ENCODE measurements at regions not wholly inside any gene's neighbourhood (a gene's known extent, or its start where the extent isn't known, plus 50 kb on each side); places are given as distances from the start of the nearest gene placed in this dataset.

DNA sequence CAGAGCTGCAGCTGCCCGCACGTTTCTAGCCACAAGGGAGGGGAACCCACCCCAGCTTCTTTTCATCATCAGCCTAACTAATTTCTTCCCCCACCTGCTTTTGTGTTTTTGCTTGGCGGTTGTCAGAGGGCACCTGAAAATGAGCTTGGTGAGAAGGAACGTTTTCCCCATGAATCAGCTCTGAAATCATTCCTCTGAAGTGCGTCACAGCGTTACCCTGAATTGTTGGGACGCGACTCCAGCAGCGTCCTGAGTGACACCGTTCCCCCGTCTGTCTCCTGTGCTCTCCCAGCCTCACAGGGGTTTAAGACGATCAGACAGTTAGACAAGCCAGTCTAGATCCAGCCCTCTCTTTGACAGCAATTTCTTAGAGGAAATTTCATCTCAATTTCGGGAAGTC is 722.9 kb upstream of the EEF2KMT start:
- ChIA-PET CTCF (no interaction called here), POLR2A (no interaction called here)
- DNase-seq (ENCODE audit: extremely low spot score) = no peak
- TF ChIP-seq, protein P1, sequence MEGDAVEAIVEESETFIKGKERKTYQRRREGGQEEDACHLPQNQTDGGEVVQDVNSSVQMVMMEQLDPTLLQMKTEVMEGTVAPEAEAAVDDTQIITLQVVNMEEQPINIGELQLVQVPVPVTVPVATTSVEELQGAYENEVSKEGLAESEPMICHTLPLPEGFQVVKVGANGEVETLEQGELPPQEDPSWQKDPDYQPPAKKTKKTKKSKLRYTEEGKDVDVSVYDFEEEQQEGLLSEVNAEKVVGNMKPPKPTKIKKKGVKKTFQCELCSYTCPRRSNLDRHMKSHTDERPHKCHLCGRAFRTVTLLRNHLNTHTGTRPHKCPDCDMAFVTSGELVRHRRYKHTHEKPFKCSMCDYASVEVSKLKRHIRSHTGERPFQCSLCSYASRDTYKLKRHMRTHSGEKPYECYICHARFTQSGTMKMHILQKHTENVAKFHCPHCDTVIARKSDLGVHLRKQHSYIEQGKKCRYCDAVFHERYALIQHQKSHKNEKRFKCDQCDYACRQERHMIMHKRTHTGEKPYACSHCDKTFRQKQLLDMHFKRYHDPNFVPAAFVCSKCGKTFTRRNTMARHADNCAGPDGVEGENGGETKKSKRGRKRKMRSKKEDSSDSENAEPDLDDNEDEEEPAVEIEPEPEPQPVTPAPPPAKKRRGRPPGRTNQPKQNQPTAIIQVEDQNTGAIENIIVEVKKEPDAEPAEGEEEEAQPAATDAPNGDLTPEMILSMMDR (IDR thresholded peaks at IDR 0.05; ENCODE audit: control extremely low read depth, extremely low read depth, low read depth, missing control alignments) = no peak

DNA sequence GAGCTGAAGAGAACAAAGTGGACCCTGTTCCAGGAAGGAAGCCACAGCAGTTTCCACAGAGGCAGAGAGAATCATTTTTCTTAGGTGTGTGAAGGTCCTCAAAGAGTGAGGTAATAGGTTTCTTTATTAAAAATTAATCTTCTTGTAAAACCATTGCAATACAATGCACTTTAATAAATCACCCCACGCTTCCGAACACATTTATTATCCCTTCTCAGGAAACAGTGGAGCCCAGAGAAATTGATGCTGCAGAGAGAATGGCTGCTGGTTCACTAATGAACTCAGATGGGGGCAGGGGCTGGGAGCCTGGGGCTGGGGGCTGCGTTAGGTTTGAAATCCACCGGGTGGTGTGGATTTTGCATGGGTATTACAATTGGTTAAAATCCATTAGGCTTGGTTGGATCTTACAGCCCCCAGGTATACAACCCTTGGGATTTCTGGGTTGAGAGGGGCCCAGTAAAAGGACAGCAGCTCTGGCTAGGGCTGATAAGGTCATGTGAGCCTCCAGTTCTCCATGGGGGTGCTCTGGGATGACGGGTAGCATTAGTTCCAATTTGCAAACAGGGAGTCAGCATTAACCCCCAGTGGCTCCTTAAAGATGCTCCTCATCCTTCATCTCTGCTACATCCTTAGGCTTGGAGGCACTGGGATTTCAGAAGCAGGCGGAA is 718.1 kb upstream of the EEF2KMT start:
- POLR2A ChIA-PET = no interaction called here
- TF ChIP-seq, protein P1 (IDR thresholded peaks at IDR 0.05; ENCODE audit: control extremely low read depth, extremely low read depth, low read depth, missing control alignments) = no peak
- DNase-seq (ENCODE audit: extremely low spot score) = no peak
- CTCF ChIA-PET = no interaction called here

DNA sequence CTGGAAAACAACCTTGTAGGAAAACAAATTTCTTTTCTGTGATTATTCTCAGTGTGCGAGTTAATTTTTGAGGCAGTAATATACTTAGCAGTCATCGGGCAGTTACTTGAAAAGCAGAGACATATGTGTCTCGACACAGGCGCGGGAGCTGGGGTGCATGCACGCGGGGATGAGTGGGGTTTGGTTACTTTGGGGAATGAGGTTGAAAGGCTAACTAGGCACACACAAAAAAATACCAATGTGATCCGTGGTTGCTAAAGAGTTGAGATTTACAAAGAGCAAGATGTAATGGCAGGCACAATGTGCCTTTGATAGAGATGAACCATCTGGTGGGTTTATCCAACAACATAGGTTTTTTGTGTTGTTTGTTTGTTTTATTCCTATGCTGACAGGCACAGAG is 703.8 kb upstream of the EEF2KMT start:
- ChIA-PET POLR2A (no interaction called here), CTCF (no interaction called here)
- no peak for DNase-seq (ENCODE audit: extremely low spot score)
- TF ChIP-seq, protein P1 (IDR thresholded peaks at IDR 0.05; ENCODE audit: control extremely low read depth, extremely low read depth, low read depth, missing control alignments) = no peak

DNA sequence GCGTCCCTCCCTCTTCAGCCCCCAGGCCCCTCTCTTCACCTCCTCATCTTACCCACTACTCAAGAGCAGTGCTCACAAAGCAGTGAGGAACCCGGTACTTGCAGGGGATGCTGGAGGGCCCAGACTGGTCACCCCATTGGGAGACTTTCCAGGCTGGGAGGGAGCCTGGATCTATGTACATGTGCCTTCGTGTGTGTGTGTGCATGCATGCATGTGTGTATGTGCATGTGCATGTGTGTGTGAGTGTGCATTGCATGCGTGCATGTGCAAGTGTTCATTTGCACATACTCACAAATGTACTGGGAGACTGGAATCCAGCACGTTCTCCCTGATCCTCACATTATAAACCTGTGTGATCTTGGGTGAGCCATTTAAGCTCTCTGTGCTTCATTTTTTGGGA is 696.0 kb upstream of the EEF2KMT start:
- no peak for DNase-seq (ENCODE audit: extremely low spot score)
- CTCF ChIA-PET = no interaction called here
- TF ChIP-seq, protein P1 (IDR thresholded peaks at IDR 0.05; ENCODE audit: control extremely low read depth, extremely low read depth, low read depth, missing control alignments) = no peak
- POLR2A ChIA-PET = no interaction called here

DNA sequence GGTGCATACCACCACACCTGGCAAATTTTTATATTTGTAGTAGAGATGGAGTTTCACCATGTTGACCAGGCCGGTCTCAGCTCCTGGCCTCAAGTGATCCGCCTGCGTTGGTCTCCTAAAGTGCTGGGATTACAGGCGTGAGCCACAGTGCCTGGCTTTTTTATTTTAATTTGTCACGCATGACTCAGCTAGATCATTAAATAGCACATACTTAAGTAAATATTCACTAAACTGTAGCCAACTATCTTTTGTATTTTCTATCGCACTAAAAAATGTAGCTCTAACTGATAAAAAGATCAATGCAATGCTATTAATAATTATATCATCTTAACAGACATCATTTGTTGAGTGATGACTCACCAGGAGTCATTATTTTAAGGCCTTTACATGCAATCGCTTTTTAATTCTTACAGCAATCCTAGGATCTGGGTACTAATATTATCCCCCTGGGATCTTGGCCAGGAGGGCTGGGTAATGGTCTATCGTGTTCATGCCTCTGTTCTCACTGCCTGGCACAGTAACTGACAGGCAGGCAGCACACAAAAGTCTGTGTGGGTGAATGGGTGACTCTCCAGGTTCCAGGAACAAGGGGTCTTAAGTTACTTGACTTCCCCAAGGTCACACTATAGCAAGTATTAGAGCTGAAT is 693.5 kb upstream of the EEF2KMT start:
- DNase-seq (ENCODE audit: extremely low spot score) = no peak
- TF ChIP-seq, protein P1 (IDR thresholded peaks at IDR 0.05; ENCODE audit: control extremely low read depth, extremely low read depth, low read depth, missing control alignments) = no peak
- ChIA-PET CTCF (interaction anchor here (1.0 kb wide), 1 partner anchor 20 kb away, joined by 3 read pairs; no protein-coding TSS in a partner anchor), POLR2A (no interaction called here)

DNA sequence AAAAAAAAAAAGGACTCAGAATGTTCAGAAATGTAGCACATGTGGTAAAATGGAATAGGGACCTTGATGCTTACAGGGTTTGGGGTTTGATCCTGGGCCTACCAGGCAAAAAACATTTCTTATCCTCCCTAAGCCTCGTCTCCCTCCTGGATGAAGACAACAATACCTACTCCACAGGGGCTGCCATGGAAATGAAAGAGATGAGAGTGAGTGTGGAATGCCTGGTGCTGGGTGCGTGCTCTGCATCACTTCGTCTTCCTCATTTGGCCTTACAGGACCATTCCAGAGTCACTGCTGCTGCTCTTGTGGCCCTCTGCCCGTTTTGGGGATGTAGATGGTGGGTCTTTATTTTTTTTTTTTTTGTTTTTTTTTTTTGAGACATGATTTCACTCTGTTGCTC is 692.9 kb upstream of the EEF2KMT start:
- ChIA-PET POLR2A (no interaction called here), CTCF (no interaction called here)
- no peak for DNase-seq (ENCODE audit: extremely low spot score)
- TF ChIP-seq, protein P1 (IDR thresholded peaks at IDR 0.05; ENCODE audit: control extremely low read depth, extremely low read depth, low read depth, missing control alignments) = no peak
